Upper lobe of left lung (tissue), 4 donors: ENCODE measurements at regions not wholly inside any gene's neighbourhood (a gene's known extent, or its start where the extent isn't known, plus 50 kb on each side); places are given as distances from the start of the nearest gene placed in this dataset.
"Not testable (repeated sequence)": the region's sequence is repeated elsewhere in the genome, so short reads cannot be mapped to it uniquely, and the experiment has no call there.

Experiments used
- CTCF ChIP-seq, 6 experiments: fragments of 450-650 bp in 4 of 6; fragments of 200-600 bp in 2 of 6; sonication (generic) in 2 of 6; IDR thresholded peaks; one replicate each; pipeline ENCODE4 v1.5.1; 2016 to 2019; ENCODE audit warnings: antibody characterized with exemption in 6 of 6
- EP300 ChIP-seq, 4 donors: sonication (generic); formaldehyde crosslinking; IDR thresholded peaks; one replicate each; pipeline ENCODE4 v1.5.1; 2017; ENCODE audit warnings: antibody characterized with exemption in 4 of 4, control low read depth in 2 of 4

- not testable (repeated sequence) for TF ChIP-seq EP300, CTCF (IDR thresholded peaks at IDR 0.05)
Measured at GRCh38 chr16:88275336-88276122, 107.2 kb upstream of the ZNF469 start.
